OCI-LY1 (cell line): ENCODE measurements at regions not wholly inside any gene's neighbourhood (a gene's known extent, or its start where the extent isn't known, plus 50 kb on each side); places are given as distances from the start of the nearest gene placed in this dataset.

ENCODE experiments used
- H2AFZ ChIP-seq: fragments of 200-600 bp; sonication (generic), shearing (Covaris generic); 2 replicates; pipeline ENCODE4 v1.6.0; 2014; ENCODE audit warnings: antibody characterized with exemption, mild to moderate bottlenecking, low read length
- H3F3A ChIP-seq: fragments of 200-600 bp; sonication (generic), shearing (Covaris generic); 2 replicates; pipeline ENCODE4 v1.6.0; 2014; ENCODE audit warnings: mild to moderate bottlenecking, antibody characterized with exemption, low read length, moderate library complexity; ENCODE audit not compliant: insufficient read depth
- H3K27ac ChIP-seq: fragments of 200-600 bp; sonication (generic); 2 replicates; pipeline ENCODE4 v1.5.1; 2014; ENCODE audit warnings: low read length, mixed run types, mild to moderate bottlenecking, low read depth; ENCODE audit not compliant: poor library complexity, severe bottlenecking
- H3K27me3 ChIP-seq: fragments of 200-600 bp; sonication (generic); 2 replicates; pipeline ENCODE4 v1.6.0; 2014; ENCODE audit warnings: antibody characterized with exemption, mild to moderate bottlenecking, low read length, moderate library complexity; ENCODE audit not compliant: insufficient read depth
- H3K36me3 ChIP-seq: fragments of 200-600 bp; sonication (generic); 2 replicates; pipeline ENCODE4 v1.6.1; 2014; ENCODE audit warnings: mild to moderate bottlenecking, antibody characterized with exemption, low read length, moderate library complexity, mixed read lengths; ENCODE audit not compliant: insufficient read depth
- H3K4me1 ChIP-seq: fragments of 200-600 bp; sonication (generic); 2 replicates; pipeline ENCODE4 v1.5.1; 2014; ENCODE audit warnings: mild to moderate bottlenecking, low read length, moderate library complexity; ENCODE audit not compliant: insufficient read depth, severe bottlenecking
- H3K4me2 ChIP-seq: fragments of 200-600 bp; sonication (generic), shearing (Covaris generic); 2 replicates; pipeline ENCODE4 v1.6.1; 2014; ENCODE audit warnings: low read length
- H3K4me3 ChIP-seq: fragments of 200-600 bp; sonication (generic); 2 replicates; pipeline ENCODE4 v1.5.1; 2014; ENCODE audit warnings: low read length, low read depth, mild to moderate bottlenecking, mixed read lengths; ENCODE audit not compliant: poor library complexity, severe bottlenecking
- H3K79me2 ChIP-seq: fragments of 200-600 bp; shearing (Covaris generic); 2 replicates; pipeline ENCODE4 v1.6.1; 2016; ENCODE audit warnings: mixed run types, low read length, mixed read lengths; ENCODE audit not compliant: insufficient read depth
- H3K9ac ChIP-seq: fragments of 200-600 bp; sonication (generic), shearing (Covaris generic); 2 replicates; pipeline ENCODE4 v1.6.1; 2014; ENCODE audit warnings: mild to moderate bottlenecking, low read length, mixed read lengths
- H3K9me2 ChIP-seq: fragments of 200-600 bp; sonication (generic), shearing (Covaris generic); 2 replicates; pipeline ENCODE4 v1.6.1; 2014; ENCODE audit warnings: low read depth, mild to moderate bottlenecking, low read length, mixed read lengths
- H3K9me3 ChIP-seq: fragments of 200-600 bp; shearing (Covaris generic); 2 replicates; pipeline ENCODE4 v1.6.1; 2014; ENCODE audit warnings: low read length, mixed read lengths
- H4K20me1 ChIP-seq: fragments of 200-600 bp; sonication (generic), shearing (Covaris generic); 2 replicates; pipeline ENCODE4 v1.6.0; 2016; ENCODE audit warnings: mild to moderate bottlenecking, low read length; ENCODE audit not compliant: insufficient read depth
- EZH2 ChIP-seq: fragments of 200-600 bp; sonication (generic), shearing (Covaris generic); IDR thresholded peaks from 2 replicates; pipeline ENCODE4 v1.8.0; 2017; ENCODE audit warnings: borderline replicate concordance, mixed run types, mild to moderate bottlenecking, antibody characterized with exemption, low read length, moderate library complexity, mixed read lengths
- TF ChIP-seq, protein P1 (sequence below): fragments of 200-600 bp; sonication (generic), shearing (Covaris generic); IDR thresholded peaks from 2 replicates; pipeline ENCODE4 v1.5.1; 2017; ENCODE audit warnings: mild to moderate bottlenecking, antibody characterized with exemption, low read length, moderate library complexity, mixed read lengths

DNA sequence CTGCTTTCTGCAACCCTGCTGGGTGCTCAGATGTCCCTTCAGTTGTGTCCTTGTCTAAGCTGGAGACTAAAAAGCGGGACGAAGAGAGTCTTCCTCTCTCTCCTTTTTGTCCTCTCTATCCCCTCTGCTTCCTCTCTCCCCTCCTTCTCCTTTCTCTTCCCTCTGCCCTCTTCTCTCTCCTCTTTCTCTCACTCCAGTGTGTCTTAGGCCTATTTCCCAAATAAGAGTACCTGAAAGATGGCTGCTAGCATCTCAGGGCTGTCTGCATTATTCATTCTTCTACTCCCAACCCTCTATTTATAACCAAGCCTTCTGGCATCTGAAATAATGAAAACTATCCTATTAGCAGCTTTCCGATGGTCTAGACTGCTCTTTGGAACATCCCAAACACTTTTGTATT, 729.8 kb downstream of the UQCRFS1 start:
- H3K4me1 ChIP-seq, result peaks cover 72% of the 10 kb centered on the region

DNA sequence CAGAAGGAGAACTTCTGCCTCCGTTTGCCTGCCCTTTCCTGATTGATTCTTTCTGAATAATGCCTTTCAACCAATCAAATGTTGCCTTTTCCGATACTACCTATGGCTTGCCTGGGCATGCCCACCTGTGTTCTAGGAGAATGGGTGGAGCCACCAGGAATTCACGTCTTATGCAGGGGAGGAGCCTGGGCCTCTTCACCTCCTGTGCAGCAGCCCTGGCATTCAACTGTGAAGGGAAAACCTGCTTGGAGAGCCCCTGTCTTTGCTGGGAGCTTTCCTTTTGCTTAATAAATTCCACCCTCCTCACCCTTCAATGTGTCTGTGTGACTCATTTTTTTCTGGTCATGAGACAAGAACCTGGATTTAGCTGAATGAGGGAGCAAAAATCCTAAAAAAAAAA, 730.7 kb downstream of the UQCRFS1 start:
- Histone ChIP-seq H3K79me2 (no peaks in the 10 kb centered on the region), H2AFZ (no peak overlapping the region), H3K9me3 (no peaks in the 10 kb centered on the region), H3K36me3 (no peaks in the 10 kb centered on the region), H3F3A (no peaks in the 10 kb centered on the region; the same call in 1 of the 2 replicates), H3K9ac (no peak overlapping the region), H4K20me1 (no peaks in the 10 kb centered on the region), H3K4me2 (no peak overlapping the region), H3K4me1 (peaks cover 63% of the 10 kb centered on the region), H3K27ac (peak overlapping the region; percentile 79), H3K9me2 (no peaks in the 10 kb centered on the region), H3K27me3 (no peaks in the 10 kb centered on the region), H3K4me3 (no peak overlapping the region)
- TF ChIP-seq EZH2, result no peak
- TF ChIP-seq, protein P1, sequence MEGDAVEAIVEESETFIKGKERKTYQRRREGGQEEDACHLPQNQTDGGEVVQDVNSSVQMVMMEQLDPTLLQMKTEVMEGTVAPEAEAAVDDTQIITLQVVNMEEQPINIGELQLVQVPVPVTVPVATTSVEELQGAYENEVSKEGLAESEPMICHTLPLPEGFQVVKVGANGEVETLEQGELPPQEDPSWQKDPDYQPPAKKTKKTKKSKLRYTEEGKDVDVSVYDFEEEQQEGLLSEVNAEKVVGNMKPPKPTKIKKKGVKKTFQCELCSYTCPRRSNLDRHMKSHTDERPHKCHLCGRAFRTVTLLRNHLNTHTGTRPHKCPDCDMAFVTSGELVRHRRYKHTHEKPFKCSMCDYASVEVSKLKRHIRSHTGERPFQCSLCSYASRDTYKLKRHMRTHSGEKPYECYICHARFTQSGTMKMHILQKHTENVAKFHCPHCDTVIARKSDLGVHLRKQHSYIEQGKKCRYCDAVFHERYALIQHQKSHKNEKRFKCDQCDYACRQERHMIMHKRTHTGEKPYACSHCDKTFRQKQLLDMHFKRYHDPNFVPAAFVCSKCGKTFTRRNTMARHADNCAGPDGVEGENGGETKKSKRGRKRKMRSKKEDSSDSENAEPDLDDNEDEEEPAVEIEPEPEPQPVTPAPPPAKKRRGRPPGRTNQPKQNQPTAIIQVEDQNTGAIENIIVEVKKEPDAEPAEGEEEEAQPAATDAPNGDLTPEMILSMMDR, result no peak

More for the DNA sequence above, 729.8 kb downstream of the UQCRFS1 start:
- H2AFZ ChIP-seq, result no peak overlapping the region
- no peak for TF ChIP-seq EZH2
- TF ChIP-seq, protein P1, result no peak
- H3F3A ChIP-seq, result no peaks in the 10 kb centered on the region; the same call in 1 of the 2 replicates
- no peaks in the 10 kb centered on the region for H3K79me2 ChIP-seq
- no peaks in the 10 kb centered on the region for H3K9me2 ChIP-seq
- no peaks in the 10 kb centered on the region for H3K9me3 ChIP-seq
- H3K27ac ChIP-seq, result peak overlapping the region; percentile 97
- no peak overlapping the region for H3K4me3 ChIP-seq
- no peaks in the 10 kb centered on the region for H4K20me1 ChIP-seq
- no peaks in the 10 kb centered on the region for H3K36me3 ChIP-seq
- no peak overlapping the region for H3K4me2 ChIP-seq
- no peaks in the 10 kb centered on the region for H3K27me3 ChIP-seq
- H3K9ac ChIP-seq, result no peak overlapping the region; the same call in 1 of the 2 replicates

DNA sequence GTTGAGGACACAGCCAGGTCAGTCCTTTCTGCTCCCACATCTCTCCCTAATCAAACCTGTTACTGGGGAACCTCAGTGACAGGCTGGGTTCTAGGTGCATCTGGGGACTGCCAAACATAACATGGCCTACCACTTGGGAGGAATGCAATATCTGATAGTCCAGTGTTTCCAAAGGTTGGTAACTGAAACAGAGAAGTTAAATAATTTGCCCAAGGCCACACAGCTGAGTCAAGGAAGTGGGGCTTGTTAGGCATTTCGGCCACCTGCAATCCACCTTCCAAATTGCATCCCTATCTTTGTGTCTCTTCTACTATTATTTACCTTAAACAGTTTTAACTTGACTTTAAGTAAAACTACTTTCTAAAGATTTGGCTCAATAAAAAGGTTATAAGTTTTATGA, 731.3 kb downstream of the UQCRFS1 start:
- Histone ChIP-seq H3K4me1 (peaks cover 57% of the 10 kb centered on the region), H3K36me3 (no peaks in the 10 kb centered on the region), H3K9me3 (no peaks in the 10 kb centered on the region), H3K27ac (peak overlapping the region; percentile 79), H3K27me3 (no peaks in the 10 kb centered on the region), H3K4me3 (no peak overlapping the region), H3K79me2 (no peaks in the 10 kb centered on the region), H2AFZ (no peak overlapping the region), H3F3A (no peaks in the 10 kb centered on the region; the same call in 1 of the 2 replicates), H3K9me2 (no peaks in the 10 kb centered on the region), H3K9ac (peak overlapping the region; percentile 16; the same call in 1 of the 2 replicates), H4K20me1 (no peaks in the 10 kb centered on the region), H3K4me2 (peak overlapping the region; percentile 22; the same call in 1 of the 2 replicates)
- TF ChIP-seq EZH2, result no peak
- TF ChIP-seq, protein P1, result no peak
